ENCODE measurements at regions not wholly inside any gene's neighbourhood (a gene's known extent, or its start where the extent isn't known, plus 50 kb on each side); places are given as distances from the start of the nearest gene placed in this dataset.

DNA sequence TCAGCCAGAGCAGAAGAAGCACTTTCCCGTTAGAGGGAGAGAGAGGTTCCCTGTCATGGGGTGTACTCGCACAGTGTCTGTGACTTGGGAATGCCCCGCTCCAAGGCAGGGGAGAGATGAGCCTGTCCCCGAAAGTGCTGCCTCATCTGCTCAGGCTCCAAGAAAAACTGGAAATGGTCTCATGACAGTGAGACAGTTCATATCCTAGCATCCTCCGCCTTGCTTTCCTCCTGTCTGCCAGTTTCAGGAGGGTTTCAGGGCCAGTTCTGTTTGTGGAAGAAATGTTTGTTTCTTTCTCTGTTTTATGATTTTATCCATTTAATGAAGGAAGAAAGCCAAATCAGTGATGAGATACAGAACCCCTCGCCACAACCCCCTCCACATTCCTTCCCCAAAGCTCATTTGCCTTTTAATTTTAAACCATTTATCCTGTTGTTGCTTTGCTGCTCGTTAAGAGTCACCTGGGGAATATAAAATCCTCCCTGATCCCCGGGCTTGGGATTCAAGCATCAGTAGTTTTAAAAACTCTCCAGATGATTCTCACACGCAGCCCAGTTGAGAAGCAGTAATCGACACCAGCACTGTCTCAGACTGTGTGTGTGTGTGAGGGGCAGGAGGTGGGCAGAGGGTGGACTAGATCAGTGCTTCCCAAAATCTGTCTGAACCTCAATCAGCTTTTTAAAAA, 144.6 kb upstream of the UBL3 start:
- no peak for FAIRE-seq

DNA sequence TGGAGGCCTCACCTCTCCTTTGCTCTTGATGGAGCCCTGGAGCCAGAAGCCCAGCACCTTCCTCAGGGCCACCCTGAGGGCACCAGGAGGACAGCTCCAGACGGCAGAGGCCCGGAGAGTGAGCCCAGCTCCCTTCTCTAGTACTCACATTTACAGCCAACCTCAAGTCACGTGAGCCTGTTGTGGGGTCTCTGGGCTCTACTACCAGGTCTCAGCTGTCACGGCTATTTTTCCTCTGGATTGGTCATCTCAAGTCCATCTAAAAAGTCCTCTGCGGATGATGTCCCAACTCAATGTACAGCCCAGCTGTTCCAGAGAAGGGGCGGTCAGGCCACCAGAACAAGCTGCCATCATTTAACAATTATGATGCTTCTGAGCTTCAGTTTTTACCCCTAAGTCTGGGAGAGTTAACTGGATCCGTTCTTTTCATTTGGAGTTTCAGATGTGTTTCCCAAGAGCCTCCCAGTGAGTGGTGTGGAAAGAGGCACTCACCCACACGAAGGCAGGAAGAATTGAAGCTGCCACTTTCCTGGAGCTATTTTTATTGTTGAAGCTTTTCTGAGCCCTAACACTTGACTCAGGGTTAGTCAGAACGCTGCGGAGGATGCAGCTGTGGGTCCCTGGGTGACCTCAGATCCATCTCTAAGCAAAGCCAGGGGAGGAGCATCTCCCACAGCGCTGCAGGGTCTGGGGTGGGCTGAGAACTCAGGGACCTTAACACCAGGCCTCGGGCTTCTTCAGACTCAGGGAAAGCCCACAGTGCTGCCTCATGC, 143.5 kb upstream of the UBL3 start:
- FAIRE-seq, result no peak

DNA sequence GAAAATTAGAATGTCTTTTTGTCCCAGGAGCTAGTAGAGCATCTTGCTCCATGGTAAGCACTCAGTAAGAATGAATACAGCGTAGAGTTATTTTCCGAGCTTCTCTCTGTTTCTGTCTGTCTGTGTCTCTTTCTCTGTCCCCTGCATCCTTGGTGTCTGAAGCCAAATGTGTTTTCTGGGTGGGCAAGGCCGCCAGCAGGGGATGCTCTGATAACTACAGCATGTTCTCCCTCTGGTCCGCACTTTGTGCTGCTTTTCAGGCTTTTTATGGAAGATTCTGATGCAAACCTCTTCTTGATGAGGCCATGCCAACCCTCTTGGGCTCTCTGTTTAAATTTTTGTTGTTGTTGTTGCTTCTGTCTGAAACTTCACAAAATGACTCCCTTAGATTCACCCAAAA, 142.8 kb upstream of the UBL3 start:
- no peak for FAIRE-seq

DNA sequence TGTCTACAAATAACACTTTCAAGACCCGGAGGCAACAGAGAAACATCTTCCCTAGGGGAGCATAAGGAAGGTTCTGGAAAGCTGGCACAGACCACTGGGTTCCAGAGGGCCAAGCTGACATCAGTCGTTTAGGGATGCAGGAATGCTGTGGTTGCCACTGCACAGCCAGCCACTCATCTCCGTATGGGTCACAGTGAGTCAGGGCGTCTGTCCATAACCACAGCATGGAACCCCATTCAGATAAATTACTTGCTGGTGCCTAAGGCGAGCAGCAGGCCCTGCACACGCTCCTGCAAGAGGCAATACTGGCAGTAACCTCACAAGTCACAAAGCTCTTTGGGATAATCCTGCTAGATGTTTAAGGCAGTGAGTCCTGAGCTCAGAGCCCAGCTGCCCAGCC, 140.9 kb upstream of the UBL3 start:
- FAIRE-seq, result no peak

GRCh38 chr13:29987340-29987739, 136.9 kb upstream of the UBL3 start:
- FAIRE-seq, result no peak

GRCh38 chr13:29980339-29980738, 129.9 kb upstream of the UBL3 start:
- FAIRE-seq, result no peak

- FAIRE-seq, result no peak
Observed at GRCh38 chr13:29978211-29978610, 127.8 kb upstream of the UBL3 start.

GRCh38 chr13:29977476-29978120, 127.2 kb upstream of the UBL3 start:
- no peak for FAIRE-seq

- FAIRE-seq, result no peak
Observed at GRCh38 chr13:29976535-29976934, 126.1 kb upstream of the UBL3 start.

GRCh38 chr13:29975283-29975682, 124.9 kb upstream of the UBL3 start:
- FAIRE-seq, result no peak

GRCh38 chr13:29969286-29969685, 118.9 kb upstream of the UBL3 start:
- FAIRE-seq, result no peak

DNA sequence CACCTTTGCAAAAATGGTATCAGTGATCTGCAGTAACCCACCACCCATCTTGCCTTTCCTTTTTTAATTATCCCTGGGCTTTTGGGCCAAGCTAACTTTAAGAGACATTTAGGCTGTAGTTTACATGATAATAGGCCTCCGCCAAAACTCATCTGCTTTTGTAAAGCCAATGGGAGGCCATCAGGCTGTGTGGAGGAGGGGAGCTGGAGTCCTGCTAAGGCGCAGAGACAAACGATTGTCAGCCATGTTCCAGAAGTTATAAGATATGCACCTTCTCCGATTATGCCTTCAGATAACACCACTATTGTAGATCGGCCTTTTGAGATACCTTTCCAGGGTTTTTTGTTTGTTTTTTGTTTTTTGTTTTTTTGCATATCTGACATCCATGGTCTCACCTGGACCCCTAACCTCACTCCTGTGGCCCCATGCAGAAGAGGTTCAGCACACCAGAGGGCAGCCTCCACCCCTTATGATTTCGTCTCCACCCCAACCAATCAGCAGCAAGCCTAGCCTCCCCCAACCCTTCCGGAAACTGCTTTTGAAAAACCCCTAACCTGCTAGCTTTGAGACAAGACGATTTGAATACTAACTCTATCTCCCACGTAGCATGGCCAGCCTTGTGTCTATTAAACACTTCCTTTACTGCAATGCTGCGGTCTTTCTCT, 113.9 kb upstream of the UBL3 start:
- FAIRE-seq, result no peak

DNA sequence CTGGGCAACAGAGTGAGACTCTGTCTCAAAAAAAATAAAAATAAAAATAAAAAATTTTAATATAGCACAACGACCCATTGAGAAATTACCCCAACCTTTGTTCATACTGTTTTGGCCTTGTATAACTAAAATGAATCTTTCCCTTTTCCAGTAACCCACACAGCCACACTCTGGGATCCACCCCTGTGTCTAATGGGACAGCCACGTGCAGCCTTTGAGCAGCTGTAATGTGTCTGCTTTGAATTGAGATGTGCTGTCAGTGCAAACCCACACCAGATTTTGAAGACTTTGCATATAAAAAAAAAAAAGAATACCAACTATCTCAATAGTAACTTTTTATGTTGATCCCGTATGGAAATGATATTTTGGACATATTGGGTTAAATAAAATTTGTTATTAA, 112.7 kb upstream of the UBL3 start:
- FAIRE-seq, result no peak

DNA sequence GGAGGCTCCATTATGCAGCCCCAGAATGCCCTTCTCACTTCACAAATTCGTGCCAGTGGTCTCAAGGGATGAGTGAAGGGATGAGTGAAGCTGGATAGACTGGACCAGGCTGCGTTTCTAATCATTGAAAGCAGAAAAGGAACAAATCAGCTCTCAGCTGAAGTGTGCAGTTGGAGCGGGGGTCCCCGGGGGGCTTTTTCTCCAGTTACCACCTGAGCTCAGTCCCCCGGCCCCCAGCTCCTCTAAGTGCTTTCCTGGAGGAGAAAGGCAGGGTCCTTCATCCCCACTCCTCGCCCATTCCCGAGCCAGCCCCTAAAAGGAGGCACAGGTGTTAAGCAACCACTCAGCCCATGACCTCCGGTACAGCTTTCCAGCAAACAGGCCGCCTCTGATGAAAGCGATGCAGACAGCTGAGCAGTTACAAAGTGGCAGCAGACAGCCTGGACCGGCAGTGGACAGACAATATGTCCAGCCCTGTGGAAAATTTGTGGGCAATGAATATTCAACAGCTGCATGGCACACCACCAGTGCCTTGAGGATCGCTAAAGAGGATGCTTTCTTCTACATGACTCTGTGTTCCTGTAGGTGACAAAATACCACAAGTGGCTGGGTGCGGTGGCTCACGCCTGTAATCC, 110.7 kb upstream of the UBL3 start:
- no peak for FAIRE-seq

GRCh38 chr13:29959603-29960002, 109.2 kb upstream of the UBL3 start:
- FAIRE-seq, result no peak

DNA sequence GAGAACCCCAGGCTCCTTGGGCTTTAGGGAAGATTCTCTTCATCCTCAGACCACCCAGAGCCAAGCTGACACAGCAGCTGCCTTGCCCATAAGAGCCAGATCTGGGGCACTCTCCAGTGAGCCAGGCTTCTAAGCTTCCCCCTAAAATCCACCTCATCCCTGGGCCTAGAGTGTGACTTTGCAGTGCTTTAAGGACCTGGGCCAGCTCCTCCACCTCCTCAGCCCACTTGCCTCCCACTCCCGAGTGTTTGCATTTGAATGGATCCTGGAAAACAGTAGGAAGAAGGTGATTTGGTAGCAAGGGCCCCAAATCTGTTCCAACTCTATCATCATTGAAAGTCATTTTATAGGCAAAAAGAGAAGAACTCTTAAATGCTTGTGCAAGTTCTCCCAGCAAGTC, 108.7 kb upstream of the UBL3 start:
- no peak for FAIRE-seq

DNA sequence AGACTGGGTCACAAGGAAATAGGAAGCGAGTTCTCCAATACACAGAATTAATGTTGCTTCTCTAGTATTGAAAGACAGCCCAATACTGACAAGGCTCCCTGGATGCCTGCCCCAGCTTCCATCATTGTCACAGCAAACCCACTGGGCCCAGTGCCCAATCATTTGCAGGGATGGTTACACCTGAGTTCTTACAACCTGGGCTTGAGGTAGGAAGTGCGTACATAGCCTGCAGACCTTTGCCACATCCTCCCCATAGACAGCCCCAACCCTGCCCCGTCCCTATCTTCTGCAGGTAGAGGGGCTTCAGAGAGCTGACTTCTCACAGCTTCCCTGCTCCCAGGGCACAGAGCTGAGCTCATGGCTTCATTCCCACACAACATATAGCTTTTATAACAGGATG, 108.1 kb upstream of the UBL3 start:
- no peak for FAIRE-seq

DNA sequence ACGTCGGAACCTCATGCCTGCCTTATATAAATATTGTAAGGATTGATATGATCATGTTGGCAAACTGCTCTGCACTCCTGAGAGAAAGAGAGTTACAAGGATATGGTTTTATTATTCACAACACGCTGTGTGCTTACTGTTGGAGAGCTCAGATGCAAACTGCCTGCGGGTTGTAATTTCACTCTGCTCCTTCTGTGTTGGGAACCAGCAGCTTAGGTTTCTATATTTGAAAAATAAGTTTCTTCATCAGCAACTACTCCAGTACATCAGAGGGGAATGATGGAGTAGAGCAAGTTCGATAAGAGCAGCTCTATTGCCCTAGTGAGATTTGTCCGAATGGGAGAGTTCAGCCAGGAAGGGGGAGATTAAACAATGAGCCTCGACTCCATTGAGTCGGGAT, 106.9 kb upstream of the UBL3 start:
- no peak for FAIRE-seq

DNA sequence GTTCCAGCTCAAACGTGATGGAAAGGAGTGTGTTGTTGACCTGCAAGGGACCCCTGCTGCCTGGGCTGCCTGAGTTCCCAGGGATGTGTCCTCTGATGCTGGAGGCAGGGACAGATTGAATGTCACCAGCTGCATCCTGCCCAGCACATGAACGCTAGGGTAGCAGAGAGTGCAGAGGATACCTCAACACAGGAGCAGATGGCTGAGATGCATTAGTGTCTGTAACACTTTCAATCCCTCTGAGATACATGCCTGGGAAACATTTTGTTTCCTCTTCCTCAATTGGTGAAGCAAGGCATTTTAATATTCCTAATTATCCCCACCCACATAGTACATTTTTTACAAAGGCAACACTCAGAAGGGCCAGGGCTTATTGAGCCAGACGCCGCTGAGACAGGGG, 106.4 kb upstream of the UBL3 start:
- no peak for FAIRE-seq

GRCh38 chr13:29955137-29955650, 104.8 kb upstream of the UBL3 start:
- FAIRE-seq, result no peak

GRCh38 chr13:29954082-29955028, 103.9 kb upstream of the UBL3 start:
- FAIRE-seq, result no peak

DNA sequence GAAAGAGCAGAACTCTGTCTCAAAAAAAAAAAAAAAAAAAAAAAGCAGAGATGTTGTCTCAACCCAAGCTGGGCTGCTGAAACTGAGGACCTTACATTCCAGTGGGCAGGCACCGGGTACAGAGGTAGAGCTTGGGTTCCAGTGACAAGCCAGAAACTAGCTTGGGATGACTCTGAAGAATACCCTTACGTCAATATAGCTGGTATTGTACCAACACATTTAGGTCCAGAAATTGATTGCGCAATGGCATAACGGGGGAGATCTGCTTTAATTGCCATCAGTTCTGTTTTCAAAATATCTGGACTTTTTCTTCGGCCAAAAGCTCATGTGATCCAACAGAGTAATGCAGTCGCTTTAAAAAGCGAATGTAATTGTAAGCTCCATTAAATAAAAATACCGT, 103.1 kb upstream of the UBL3 start:
- no peak for FAIRE-seq
